ENCODE measurements at regions not wholly inside any gene's neighbourhood (a gene's known extent, or its start where the extent isn't known, plus 50 kb on each side); places are given as distances from the start of the nearest gene placed in this dataset.

- H3K4me1 Mint-ChIP-seq, result no peaks in the 10 kb centered on the region
- no peaks in the 10 kb centered on the region for H3K4me1 ChIP-seq (ENCODE audit: control insufficient read depth in 2 of 2, insufficient read depth in 2 of 2, low read length in 2 of 2)
- no peaks in the 10 kb centered on the region for H4K20me1 ChIP-seq (ENCODE audit: control insufficient read depth, insufficient read depth, low read length, poor library complexity, severe bottlenecking)
- no peak overlapping the region for H3K27ac Mint-ChIP-seq
- no peak overlapping the region for H2AFZ ChIP-seq (ENCODE audit: insufficient read depth, low read depth, low read length, poor library complexity, severe bottlenecking)
- H3K27ac ChIP-seq (ENCODE audit: low read length in 2 of 2), result no peak overlapping the region
- H3K27me3 Mint-ChIP-seq, result peaks cover 10% of the 10 kb centered on the region
- H3K9ac ChIP-seq (ENCODE audit: low read length), result no peak overlapping the region
- H3K27me3 ChIP-seq (replicated peaks in 1 of 4; ENCODE audit: control extremely low read depth in 1 of 4, control insufficient read depth in 3 of 4, insufficient read depth in 4 of 4, low read length in 3 of 4), result no peaks in the 10 kb centered on the region
- peaks cover 0 to 9% (median 0%) of the 10 kb centered on the region in 3 donors for H3K9me3 ChIP-seq (ENCODE audit: control extremely low read depth in 1 of 3, control insufficient read depth in 2 of 3, insufficient read depth in 1 of 3, low read length in 2 of 3)
- ChIA-PET CTCF (no interaction called here), POLR2A (no interaction called here)
- H3K4me3 ChIP-seq (ENCODE audit: control extremely low read depth in 1 of 5, extremely low read depth in 1 of 5, insufficient read depth in 1 of 5, low read depth in 2 of 5, low read length in 4 of 5), result no peak overlapping the region
- TF ChIP-seq EZH2 (IDR thresholded peaks at IDR 0.05; ENCODE audit: borderline replicate concordance, insufficient read depth, low read depth, low read length, poor library complexity, severe bottlenecking) (no peak), CTCF (IDR thresholded peaks at IDR 0.05) (no peak)
- no peaks in the 10 kb centered on the region for H3K36me3 ChIP-seq (replicated peaks in 1 of 2; ENCODE audit: control extremely low read depth in 1 of 2, control insufficient read depth in 1 of 2, extremely low read depth in 1 of 2, insufficient read depth in 2 of 2, low read length in 1 of 2)
- no peaks in the 10 kb centered on the region for H3K79me2 ChIP-seq (ENCODE audit: control insufficient read depth, insufficient read depth, low read length)
- ATAC-seq (ENCODE audit: low read depth), result no peak
- no peak overlapping the region for H3K4me2 ChIP-seq (replicated peaks; ENCODE audit: low read depth, low read length, poor library complexity, severe bottlenecking)
- no peak for DNase-seq
- H3K4me3 Mint-ChIP-seq, result no peak overlapping the region
- intact Hi-C loops (cut with micrococcal nuclease), result no loop called here
- peaks cover 12% of the 10 kb centered on the region for H3K9me3 Mint-ChIP-seq (ENCODE audit: insufficient read depth)
- WGBS (ENCODE audit: insufficient coverage), result 82% methylated on average over 2 of the region's 2 CpGs
Observed at GRCh38 chr16:17817943-17818342, 347.2 kb upstream of the XYLT1 start.

- ChIA-PET CTCF (no interaction called here), POLR2A (no interaction called here)
- H2AFZ ChIP-seq (ENCODE audit: insufficient read depth, low read depth, low read length, poor library complexity, severe bottlenecking), result no peak overlapping the region
- Mint-ChIP-seq H3K9me3 (ENCODE audit: insufficient read depth) (peaks cover 12% of the 10 kb centered on the region), H3K4me3 (no peak overlapping the region), H3K27ac (no peak overlapping the region), H3K27me3 (peaks cover 7% of the 10 kb centered on the region), H3K4me1 (no peaks in the 10 kb centered on the region)
- H3K9me3 ChIP-seq (ENCODE audit: control extremely low read depth in 1 of 3, control insufficient read depth in 2 of 3, insufficient read depth in 1 of 3, low read length in 2 of 3), result peaks cover 0 to 9% (median 1%) of the 10 kb centered on the region in 3 donors
- intact Hi-C loops (cut with micrococcal nuclease), result no loop called here
- DNase-seq (no peak), ATAC-seq (ENCODE audit: low read depth) (no peak)
- WGBS (ENCODE audit: insufficient coverage), result no CpG with 5 or more reads among the region's 1 CpG
- H3K4me1 ChIP-seq (ENCODE audit: control insufficient read depth in 2 of 2, insufficient read depth in 2 of 2, low read length in 2 of 2), result no peaks in the 10 kb centered on the region
- H3K36me3 ChIP-seq (replicated peaks in 1 of 2; ENCODE audit: control extremely low read depth in 1 of 2, control insufficient read depth in 1 of 2, extremely low read depth in 1 of 2, insufficient read depth in 2 of 2, low read length in 1 of 2), result no peaks in the 10 kb centered on the region
- no peak overlapping the region for H3K4me2 ChIP-seq (replicated peaks; ENCODE audit: low read depth, low read length, poor library complexity, severe bottlenecking)
- H3K4me3 ChIP-seq (ENCODE audit: control extremely low read depth in 1 of 5, extremely low read depth in 1 of 5, insufficient read depth in 1 of 5, low read depth in 2 of 5, low read length in 4 of 5), result no peak overlapping the region
- H3K9ac ChIP-seq (ENCODE audit: low read length), result no peak overlapping the region
- TF ChIP-seq CTCF (IDR thresholded peaks at IDR 0.05), result no peak
- no peaks in the 10 kb centered on the region for H3K79me2 ChIP-seq (ENCODE audit: control insufficient read depth, insufficient read depth, low read length)
- H3K27me3 ChIP-seq (replicated peaks in 1 of 4; ENCODE audit: control extremely low read depth in 1 of 4, control insufficient read depth in 3 of 4, insufficient read depth in 4 of 4, low read length in 3 of 4), result no peaks in the 10 kb centered on the region
- H4K20me1 ChIP-seq (ENCODE audit: control insufficient read depth, insufficient read depth, low read length, poor library complexity, severe bottlenecking), result no peaks in the 10 kb centered on the region
- H3K27ac ChIP-seq (ENCODE audit: low read length in 2 of 2), result no peak overlapping the region
Observed at GRCh38 chr16:17817260-17817659, 346.5 kb upstream of the XYLT1 start.

Measured in B cell (primary cell).